Neural cell (in vitro differentiated cells): ENCODE measurements at regions not wholly inside any gene's neighbourhood (a gene's known extent, or its start where the extent isn't known, plus 50 kb on each side); places are given as distances from the start of the nearest gene placed in this dataset.

ENCODE experiments used
- EP300 ChIP-seq: fragments of 450-650 bp; conservative IDR thresholded peaks from 2 replicates; pipeline ENCODE4 v1.6.1; 2014; ENCODE audit warnings: antibody characterized with exemption, mild to moderate bottlenecking, moderate library complexity; ENCODE audit not compliant: poor library complexity, severe bottlenecking
- EZH2 ChIP-seq: fragments of 200-600, 300-800 bp; shearing (Covaris generic), sonication (generic); IDR thresholded peaks from 2 replicates; pipeline ENCODE4 v1.6.1; 2014; ENCODE audit warnings: antibody characterized with exemption, low read length, borderline replicate concordance, mild to moderate bottlenecking; ENCODE audit not compliant: insufficient read depth, poor library complexity, severe bottlenecking
- MXI1 ChIP-seq: fragments of 450-650 bp; conservative IDR thresholded peaks from 2 replicates; pipeline ENCODE4 v1.6.1; 2014; ENCODE audit warnings: antibody characterized with exemption, mild to moderate bottlenecking; ENCODE audit not compliant: poor library complexity, severe bottlenecking
- POLR2AphosphoS5 ChIP-seq: IDR thresholded peaks from 2 replicates; pipeline ENCODE4 v1.6.1; 2012
- RAD21 ChIP-seq: fragments of 450-650 bp; conservative IDR thresholded peaks from 2 replicates; pipeline ENCODE4 v1.6.1; 2014; ENCODE audit warnings: antibody characterized with exemption, mild to moderate bottlenecking, moderate library complexity
- REST ChIP-seq: IDR thresholded peaks from 2 replicates; pipeline ENCODE4 v1.6.1; 2012; ENCODE audit warnings: borderline replicate concordance
- SMC3 ChIP-seq: fragments of 450-650 bp; conservative IDR thresholded peaks from 2 replicates; pipeline ENCODE4 v1.6.1; 2014; ENCODE audit warnings: antibody characterized with exemption, mild to moderate bottlenecking, moderate library complexity; ENCODE audit not compliant: poor library complexity
- TAF1 ChIP-seq: IDR thresholded peaks from 2 replicates; pipeline ENCODE4 v1.6.1; 2012; ENCODE audit warnings: low read depth
- TF ChIP-seq, protein P1 (sequence below): fragments of 450-650 bp; IDR thresholded peaks from 2 replicates; pipeline ENCODE4 v1.5.1; 2014; ENCODE audit warnings: antibody characterized with exemption, mild to moderate bottlenecking, moderate library complexity; ENCODE audit not compliant: poor library complexity, severe bottlenecking

DNA sequence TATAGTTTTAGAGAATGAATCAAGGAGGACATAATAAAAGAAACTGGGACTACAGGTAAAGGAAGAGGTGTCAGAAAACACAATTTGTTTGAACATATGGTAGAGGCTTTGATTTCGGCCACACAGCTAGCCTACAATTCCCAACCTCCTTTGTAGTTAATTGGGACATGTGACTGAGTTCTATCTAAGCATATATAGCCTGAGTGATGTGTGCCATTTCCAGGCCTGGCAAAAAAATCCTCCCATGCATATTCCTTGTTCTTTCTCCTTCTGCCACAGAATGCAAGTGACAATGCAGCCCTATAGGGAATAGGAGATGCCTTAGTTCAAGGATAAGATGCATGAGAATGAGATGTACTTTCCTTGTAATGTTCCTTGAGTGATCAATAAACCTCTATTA lies 590.7 kb upstream of the STEAP1 start:
- no peak for TF ChIP-seq EZH2
- TF ChIP-seq, protein P1, sequence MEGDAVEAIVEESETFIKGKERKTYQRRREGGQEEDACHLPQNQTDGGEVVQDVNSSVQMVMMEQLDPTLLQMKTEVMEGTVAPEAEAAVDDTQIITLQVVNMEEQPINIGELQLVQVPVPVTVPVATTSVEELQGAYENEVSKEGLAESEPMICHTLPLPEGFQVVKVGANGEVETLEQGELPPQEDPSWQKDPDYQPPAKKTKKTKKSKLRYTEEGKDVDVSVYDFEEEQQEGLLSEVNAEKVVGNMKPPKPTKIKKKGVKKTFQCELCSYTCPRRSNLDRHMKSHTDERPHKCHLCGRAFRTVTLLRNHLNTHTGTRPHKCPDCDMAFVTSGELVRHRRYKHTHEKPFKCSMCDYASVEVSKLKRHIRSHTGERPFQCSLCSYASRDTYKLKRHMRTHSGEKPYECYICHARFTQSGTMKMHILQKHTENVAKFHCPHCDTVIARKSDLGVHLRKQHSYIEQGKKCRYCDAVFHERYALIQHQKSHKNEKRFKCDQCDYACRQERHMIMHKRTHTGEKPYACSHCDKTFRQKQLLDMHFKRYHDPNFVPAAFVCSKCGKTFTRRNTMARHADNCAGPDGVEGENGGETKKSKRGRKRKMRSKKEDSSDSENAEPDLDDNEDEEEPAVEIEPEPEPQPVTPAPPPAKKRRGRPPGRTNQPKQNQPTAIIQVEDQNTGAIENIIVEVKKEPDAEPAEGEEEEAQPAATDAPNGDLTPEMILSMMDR = no peak
- no peak for TF ChIP-seq RAD21
- no peak for TF ChIP-seq POLR2AphosphoS5
- no peak for TF ChIP-seq REST
- TF ChIP-seq SMC3 = no peak
- no peak for TF ChIP-seq TAF1
- no peak for TF ChIP-seq EP300
- TF ChIP-seq MXI1 = no peak
